MM.1S (cell line): ENCODE measurements at regions not wholly inside any gene's neighbourhood (a gene's known extent, or its start where the extent isn't known, plus 50 kb on each side); places are given as distances from the start of the nearest gene placed in this dataset.

ENCODE experiments used
- DNase-seq: peaks from one replicate; pipeline ENCODE4 v3.0.0-alpha.2; 2015
- H2AFZ ChIP-seq: fragments of 300-600 bp; sonication (generic); 2 replicates; pipeline ENCODE4 v1.6.0; 2016; ENCODE audit warnings: antibody characterized with exemption, low read length
- H3F3A ChIP-seq: fragments of 300-600 bp; sonication (generic); 2 replicates; pipeline ENCODE4 v1.6.1; 2016; ENCODE audit warnings: mild to moderate bottlenecking, antibody characterized with exemption, low read length, moderate library complexity, mixed read lengths; ENCODE audit not compliant: insufficient read depth
- H3K27ac ChIP-seq: fragments of 300-600 bp; sonication (generic); 2 replicates; pipeline ENCODE4 v1.5.1; 2016; ENCODE audit warnings: mild to moderate bottlenecking, low read length
- H3K27me3 ChIP-seq: fragments of 300-600 bp; sonication (generic); replicated peaks from 2 replicates; pipeline ENCODE4 v1.6.0; 2016; ENCODE audit warnings: low read length; ENCODE audit not compliant: insufficient read depth
- H3K36me3 ChIP-seq: fragments of 300-600 bp; sonication (generic); replicated peaks from 2 replicates; pipeline ENCODE4 v1.6.1; 2016; ENCODE audit warnings: mild to moderate bottlenecking, low read length, mixed read lengths; ENCODE audit not compliant: insufficient read depth
- H3K4me1 ChIP-seq: fragments of 300-600 bp; sonication (generic); 2 replicates; pipeline ENCODE4 v1.6.1; 2016; ENCODE audit warnings: low read length, mixed read lengths
- H3K4me2 ChIP-seq: fragments of 300-600 bp; sonication (generic); 2 replicates; pipeline ENCODE4 v1.6.0; 2016; ENCODE audit warnings: low read depth, low read length
- H3K4me3 ChIP-seq: fragments of 300-600 bp; sonication (generic); 2 replicates; pipeline ENCODE4 v1.5.1; 2016; ENCODE audit warnings: low read length, mixed read lengths
- H3K79me2 ChIP-seq: fragments of 300-600 bp; sonication (generic); 2 replicates; pipeline ENCODE4 v1.6.1; 2016; ENCODE audit warnings: mixed run types, low read length, mixed read lengths
- H3K9ac ChIP-seq: fragments of 300-600 bp; sonication (generic); 2 replicates; pipeline ENCODE4 v1.6.1; 2016; ENCODE audit warnings: low read length, mixed read lengths
- H3K9me2 ChIP-seq: fragments of 300-600 bp; sonication (generic); replicated peaks from 2 replicates; pipeline ENCODE4 v1.6.1; 2016; ENCODE audit warnings: mild to moderate bottlenecking, low read length, mixed read lengths; ENCODE audit not compliant: insufficient read depth
- H3K9me3 ChIP-seq: fragments of 300-600 bp; sonication (generic); replicated peaks from 2 replicates; pipeline ENCODE4 v1.6.1; 2016; ENCODE audit warnings: mild to moderate bottlenecking, low read length, mixed read lengths; ENCODE audit not compliant: insufficient read depth
- H4K20me1 ChIP-seq: fragments of 300-600 bp; sonication (generic); 2 replicates; pipeline ENCODE4 v1.6.1; 2016; ENCODE audit warnings: mild to moderate bottlenecking, low read length, moderate library complexity, mixed read lengths; ENCODE audit not compliant: insufficient read depth
- CTCF ChIP-seq: fragments of 300-600 bp; sonication (generic); IDR thresholded peaks from 2 replicates; pipeline ENCODE4 v1.5.1; 2016; ENCODE audit warnings: antibody characterized with exemption, low read length, mixed read lengths
- EZH2 ChIP-seq: fragments of 300-600 bp; sonication (generic); optimal IDR thresholded peaks from 2 replicates; pipeline ENCODE3; 2017; ENCODE audit warnings: low read depth, mild to moderate bottlenecking, antibody characterized with exemption, low read length, mixed read lengths
- EZH2phosphoT487 ChIP-seq: fragments of 300-600 bp; sonication (generic); IDR thresholded peaks from 2 replicates; pipeline ENCODE4 v1.6.1; 2018; ENCODE audit warnings: antibody characterized with exemption, low read length

- H3K27ac ChIP-seq = no peak overlapping the region
- no peaks in the 10 kb centered on the region for H4K20me1 ChIP-seq
- no peaks in the 10 kb centered on the region for H3K36me3 ChIP-seq
- H2AFZ ChIP-seq = no peak overlapping the region
- H3F3A ChIP-seq = no peaks in the 10 kb centered on the region
- H3K9me2 ChIP-seq = no peaks in the 10 kb centered on the region
- H3K4me1 ChIP-seq = no peaks in the 10 kb centered on the region
- no peaks in the 10 kb centered on the region for H3K9me3 ChIP-seq
- DNase-seq = no peak
- no peaks in the 10 kb centered on the region for H3K27me3 ChIP-seq
- no peak overlapping the region for H3K4me2 ChIP-seq
- H3K79me2 ChIP-seq = no peaks in the 10 kb centered on the region
- no peak overlapping the region for H3K4me3 ChIP-seq
- no peak overlapping the region for H3K9ac ChIP-seq
- TF ChIP-seq CTCF (no peak), EZH2 (no peak), EZH2phosphoT487 (no peak)
Measured at GRCh38 chr14:83847102-83847501, 1682.8 kb upstream of the FLRT2 start.

GRCh38 chr14:83850092-83850491, 1679.9 kb upstream of the FLRT2 start:
- no peak for DNase-seq
- Histone ChIP-seq H3K4me1 (no peaks in the 10 kb centered on the region), H3F3A (no peaks in the 10 kb centered on the region), H3K9me2 (no peaks in the 10 kb centered on the region), H3K79me2 (no peaks in the 10 kb centered on the region), H2AFZ (no peak overlapping the region), H3K27ac (no peak overlapping the region), H3K4me2 (no peak overlapping the region), H4K20me1 (no peaks in the 10 kb centered on the region), H3K36me3 (no peaks in the 10 kb centered on the region), H3K27me3 (no peaks in the 10 kb centered on the region), H3K4me3 (no peak overlapping the region), H3K9ac (no peak overlapping the region), H3K9me3 (no peaks in the 10 kb centered on the region)
- no peak for TF ChIP-seq CTCF
- TF ChIP-seq EZH2phosphoT487 = no peak
- no peak for TF ChIP-seq EZH2

GRCh38 chr14:83856334-83856733, 1673.6 kb upstream of the FLRT2 start:
- TF ChIP-seq CTCF (no peak), EZH2phosphoT487 (no peak), EZH2 (no peak)
- Histone ChIP-seq H3K4me1 (no peaks in the 10 kb centered on the region), H3K27ac (no peak overlapping the region), H3K4me3 (no peak overlapping the region), H2AFZ (no peak overlapping the region), H3K4me2 (no peak overlapping the region), H3K79me2 (no peaks in the 10 kb centered on the region), H3K9me3 (no peaks in the 10 kb centered on the region), H4K20me1 (no peaks in the 10 kb centered on the region), H3K9ac (no peak overlapping the region), H3K9me2 (no peaks in the 10 kb centered on the region), H3F3A (no peaks in the 10 kb centered on the region), H3K36me3 (no peaks in the 10 kb centered on the region), H3K27me3 (no peaks in the 10 kb centered on the region)
- DNase-seq = no peak
